BJ (cell line): ENCODE measurements at regions not wholly inside any gene's neighbourhood (a gene's known extent, or its start where the extent isn't known, plus 50 kb on each side); places are given as distances from the start of the nearest gene placed in this dataset.

Experiments
- CTCF ChIA-PET: fragments of 350-600 bp; formaldehyde crosslinking; extraction: SDS; loops from one replicate; lab custom pipeline; 2021; ENCODE audit warnings: antibody characterized with exemption, inconsistent platforms; lab: Yijun Ruan, JAX
- POLR2A ChIA-PET: fragments of 300-600 bp; sonication (Branson Sonifier 250); formaldehyde crosslinking; extraction: SDS; loops from one replicate; lab custom pipeline; 2021; ENCODE audit warnings: antibody characterized with exemption; lab: Charles Lee
- DNase-seq: peaks from one replicate; pipeline ENCODE4 v3.0.0-alpha.2; 2011; ENCODE audit warnings: low read depth
- H3K27me3 ChIP-seq: 2 replicates; pipeline ENCODE4 v1.6.0; 2011; ENCODE audit warnings: low read length; ENCODE audit not compliant: control insufficient read depth, insufficient read depth
- H3K36me3 ChIP-seq: 2 replicates; pipeline ENCODE4 v1.5.1; 2011; ENCODE audit warnings: low read length; ENCODE audit not compliant: control insufficient read depth, insufficient read depth
- H3K4me3 ChIP-seq: 2 replicates; pipeline ENCODE4 v1.5.1; 2011; ENCODE audit warnings: low read depth, mild to moderate bottlenecking, control low read depth, low read length
- CTCF ChIP-seq: IDR thresholded peaks from 2 replicates; pipeline ENCODE4 v1.5.1; 2011; ENCODE audit warnings: low read depth, mild to moderate bottlenecking, control low read depth, inconsistent platforms, low read length, moderate library complexity; ENCODE audit not compliant: insufficient read depth

DNA sequence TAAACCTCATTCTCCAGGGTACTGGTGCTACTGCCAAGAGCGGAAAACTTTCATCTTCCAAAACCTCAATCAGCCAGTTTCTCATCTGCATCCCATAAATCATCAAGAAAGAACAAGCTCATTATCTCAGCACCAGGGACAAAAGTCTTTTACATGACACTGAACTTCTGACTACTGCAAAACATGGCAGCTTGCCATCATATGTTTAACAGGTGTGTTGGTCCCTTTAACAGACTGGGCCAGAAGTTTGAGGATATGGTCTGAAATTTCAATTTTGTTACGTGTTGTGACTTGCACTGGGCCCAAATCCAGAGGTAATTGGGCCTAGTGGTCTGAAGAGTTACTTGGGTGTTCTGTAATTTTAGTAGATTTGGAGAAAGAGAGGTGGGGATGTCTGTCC is 305.4 kb upstream of the SEL1L start:
- Histone ChIP-seq H3K27me3 (no peaks in the 10 kb centered on the region), H3K4me3 (no peak overlapping the region), H3K36me3 (no peaks in the 10 kb centered on the region)
- TF ChIP-seq CTCF = no peak
- DNase-seq = no peak
- CTCF ChIA-PET = no interaction called here
- POLR2A ChIA-PET = no interaction called here

DNA sequence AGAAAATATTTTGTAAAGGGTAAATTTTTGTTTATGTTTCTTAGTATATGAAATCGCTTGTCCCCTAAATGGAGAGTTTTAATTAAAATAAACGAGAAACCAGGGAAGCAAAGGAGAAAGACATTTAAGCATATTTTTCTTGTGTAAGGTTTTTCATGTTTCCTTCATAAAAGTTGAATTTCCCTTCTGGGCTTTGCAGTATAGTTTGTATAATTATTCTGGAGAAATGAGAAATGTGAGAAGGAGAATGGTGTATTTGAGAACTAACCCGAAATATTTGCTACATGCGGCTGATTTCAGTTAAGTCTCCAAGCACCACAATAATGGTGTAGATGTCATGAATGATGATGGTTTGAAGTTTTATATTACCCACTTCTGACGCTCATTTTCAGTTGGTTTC is 307.7 kb upstream of the SEL1L start:
- TF ChIP-seq CTCF = no peak
- H3K27me3 ChIP-seq = no peaks in the 10 kb centered on the region
- no peak for DNase-seq
- H3K36me3 ChIP-seq = no peaks in the 10 kb centered on the region
- CTCF ChIA-PET = no interaction called here
- no peak overlapping the region for H3K4me3 ChIP-seq
- POLR2A ChIA-PET = no interaction called here

GRCh38 chr14:81849714-81850113 is 316.1 kb upstream of the SEL1L start:
- no peak for TF ChIP-seq CTCF
- no peak for DNase-seq
- Histone ChIP-seq H3K36me3 (no peaks in the 10 kb centered on the region), H3K27me3 (no peaks in the 10 kb centered on the region), H3K4me3 (no peak overlapping the region)
- ChIA-PET CTCF (no interaction called here), POLR2A (no interaction called here)

DNA sequence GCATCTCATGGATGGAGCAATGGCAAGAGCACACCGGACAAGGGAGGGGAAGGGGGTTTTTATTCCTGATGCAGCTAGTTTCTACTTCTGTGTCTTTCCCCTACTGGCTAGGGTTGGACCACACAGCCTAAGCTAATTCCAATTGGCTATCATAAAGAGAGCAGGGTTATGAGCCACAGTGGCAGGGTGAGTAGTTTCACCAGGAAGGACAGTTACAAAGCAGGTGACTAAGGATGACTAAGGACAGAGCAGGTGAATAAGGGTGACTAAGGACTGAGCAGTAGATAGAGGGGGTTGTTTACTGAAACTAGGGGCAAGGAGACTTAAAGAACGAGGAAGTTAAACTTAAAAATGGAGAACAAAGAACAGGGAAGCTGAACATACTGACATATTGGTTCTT is 321.4 kb upstream of the SEL1L start:
- Histone ChIP-seq H3K36me3 (no peaks in the 10 kb centered on the region), H3K4me3 (no peak overlapping the region), H3K27me3 (no peaks in the 10 kb centered on the region)
- ChIA-PET POLR2A (no interaction called here), CTCF (no interaction called here)
- TF ChIP-seq CTCF = no peak
- no peak for DNase-seq

DNA sequence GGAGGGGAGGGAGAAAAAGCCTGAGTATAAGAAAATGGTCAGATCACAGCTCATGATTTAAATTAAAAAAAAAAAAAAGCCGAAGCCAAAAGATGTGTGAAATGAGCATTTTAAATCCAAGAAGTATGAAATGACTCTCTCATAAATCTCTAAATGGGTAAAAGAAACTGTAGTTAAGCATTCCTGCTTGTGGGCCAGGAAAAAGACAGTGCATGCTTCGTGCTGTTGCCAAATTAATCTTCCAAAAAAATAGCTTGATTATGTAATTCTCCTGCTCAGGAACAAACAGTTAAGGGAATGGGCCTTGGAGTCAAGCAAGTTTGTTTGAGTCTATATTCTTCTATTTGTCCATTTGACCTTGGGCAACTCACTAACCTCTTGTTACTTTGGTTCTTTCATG is 325.4 kb upstream of the SEL1L start:
- ChIA-PET CTCF (no interaction called here), POLR2A (no interaction called here)
- H3K36me3 ChIP-seq = no peaks in the 10 kb centered on the region
- H3K4me3 ChIP-seq = no peak overlapping the region
- no peak for DNase-seq
- TF ChIP-seq CTCF = no peak
- no peaks in the 10 kb centered on the region for H3K27me3 ChIP-seq

- H3K4me3 ChIP-seq = no peak overlapping the region
- POLR2A ChIA-PET = no interaction called here
- CTCF ChIA-PET = no interaction called here
Measured at GRCh38 chr14:81868172-81868571, 334.5 kb upstream of the SEL1L start.

More at GRCh38 chr14:81868172-81868571, 334.5 kb upstream of the SEL1L start:
- H3K36me3 ChIP-seq = no peaks in the 10 kb centered on the region
- no peak for DNase-seq
- TF ChIP-seq CTCF = no peak
- H3K27me3 ChIP-seq = no peaks in the 10 kb centered on the region
